ENCODE measurements at regions not wholly inside any gene's neighbourhood (a gene's known extent, or its start where the extent isn't known, plus 50 kb on each side); places are given as distances from the start of the nearest gene placed in this dataset.
"Not testable (repeated sequence)": the region's sequence is repeated elsewhere in the genome, so short reads cannot be mapped to it uniquely, and the experiment has no call there.

GRCh38 chr6:13874191-13874549, 50.6 kb upstream of the RNF182 start:
- Mint-ChIP-seq H3K4me3 (peak overlapping the region; percentile 72), H3K36me3 (ENCODE audit: low read depth) (no peaks in the 10 kb centered on the region), H3K27ac (no peak overlapping the region), H3K9me3 (peaks cover 5% of the 10 kb centered on the region), H3K27me3 (peaks cover 18% of the 10 kb centered on the region), H3K4me1 (ENCODE audit: low read depth) (peaks cover 16% of the 10 kb centered on the region)

DNA sequence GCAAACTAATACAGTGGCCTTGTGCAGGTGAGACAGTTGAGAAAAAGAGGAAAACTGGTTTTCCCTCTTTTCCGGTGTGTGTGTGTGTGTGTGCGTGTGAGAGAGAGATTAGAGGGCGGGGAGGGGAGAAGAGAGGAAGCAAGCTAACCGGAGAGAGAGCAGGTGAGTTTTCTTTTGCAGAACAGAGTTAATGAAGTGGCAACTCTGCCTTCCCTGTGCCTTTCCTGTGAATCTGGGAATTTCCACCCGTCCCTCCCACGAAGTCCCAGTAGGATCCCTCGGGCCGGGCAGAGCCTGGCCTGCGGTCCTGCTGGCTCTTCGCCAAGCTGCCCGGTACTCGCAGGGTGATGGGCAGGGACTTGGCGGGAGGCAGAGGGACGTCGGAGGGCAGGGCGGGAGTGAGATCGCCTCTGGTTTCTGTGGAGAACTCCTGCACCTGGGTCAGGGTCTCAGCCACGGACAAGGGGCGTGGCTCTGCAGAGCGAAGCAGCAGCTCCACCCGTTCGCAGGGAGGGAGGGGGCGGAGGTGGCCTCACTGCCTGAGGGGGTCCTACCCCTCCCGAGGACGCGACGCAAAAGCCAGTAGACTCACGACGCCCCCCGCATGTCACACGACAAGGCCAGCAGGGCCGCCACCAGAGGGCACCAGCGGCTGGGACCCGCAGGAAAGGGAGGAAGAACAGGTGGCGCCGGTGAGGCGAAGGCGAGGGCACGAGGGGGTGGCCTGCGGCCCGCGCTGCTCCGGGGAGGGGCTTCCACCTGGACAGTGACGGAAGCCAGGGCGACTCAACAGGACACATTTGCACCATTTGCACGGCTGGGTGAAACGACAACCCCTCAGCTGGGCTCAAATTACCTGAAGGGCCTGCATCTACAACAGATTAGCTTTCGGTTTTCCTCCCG, 51.2 kb upstream of the RNF182 start:
- Mint-ChIP-seq H3K4me3 (peak overlapping the region; percentile 72), H3K27me3 (peaks cover 19% of the 10 kb centered on the region), H3K27ac (peak overlapping the region; percentile 68), H3K36me3 (ENCODE audit: low read depth) (no peaks in the 10 kb centered on the region), H3K4me1 (ENCODE audit: low read depth) (peaks cover 16% of the 10 kb centered on the region), H3K9me3 (peaks cover 5% of the 10 kb centered on the region)

DNA sequence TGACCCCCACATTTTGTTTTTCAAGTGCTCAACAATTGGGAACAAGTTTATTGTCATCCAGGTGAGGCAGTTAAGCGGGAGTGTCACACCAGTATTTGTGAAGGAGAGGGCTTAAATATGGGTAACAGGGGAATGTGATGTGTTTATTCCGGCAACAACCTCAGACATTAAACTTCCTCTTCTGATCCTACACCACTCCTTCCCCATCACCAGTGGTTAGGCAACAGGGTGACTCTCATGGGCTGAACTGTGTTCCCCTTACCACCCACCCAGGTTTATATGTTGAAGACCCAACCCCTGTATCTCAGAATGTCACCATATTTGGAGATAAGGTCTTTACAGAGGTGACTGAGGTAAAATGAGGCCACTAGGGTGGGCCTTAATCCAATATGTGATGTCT, 52.1 kb upstream of the RNF182 start:
- Mint-ChIP-seq H3K27ac (no peak overlapping the region), H3K36me3 (ENCODE audit: low read depth) (no peaks in the 10 kb centered on the region), H3K4me1 (ENCODE audit: low read depth) (peaks cover 16% of the 10 kb centered on the region), H3K9me3 (no peaks in the 10 kb centered on the region), H3K27me3 (peaks cover 25% of the 10 kb centered on the region), H3K4me3 (peak overlapping the region; percentile 72)

DNA sequence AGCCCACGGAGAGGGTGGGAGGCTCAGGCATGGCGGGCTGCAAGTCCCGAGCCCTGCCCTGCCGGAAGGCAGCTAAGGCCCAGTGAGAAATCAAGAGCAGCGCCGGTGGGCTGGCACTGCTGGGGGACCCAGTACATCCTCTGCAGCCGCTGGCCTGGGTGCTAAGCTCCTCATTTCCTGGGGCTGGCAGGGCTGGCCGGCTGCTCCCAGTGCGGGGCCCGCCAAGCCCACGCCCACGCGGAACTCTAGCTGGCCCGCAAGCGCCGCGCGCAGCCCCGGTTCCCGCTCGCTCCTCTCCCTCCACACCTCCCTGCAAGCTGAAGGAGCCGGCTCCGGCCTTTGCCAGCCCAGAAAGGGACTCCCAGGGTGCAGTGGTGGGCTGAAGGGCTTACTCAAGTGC, 52.7 kb upstream of the RNF182 start:
- H3K4me3 Mint-ChIP-seq; H3K27ac Mint-ChIP-seq; H3K36me3 Mint-ChIP-seq (ENCODE audit: low read depth); H3K9me3 Mint-ChIP-seq: not testable (repeated sequence)
- peaks cover 28% of the 10 kb centered on the region for H3K27me3 Mint-ChIP-seq
- peaks cover 16% of the 10 kb centered on the region for H3K4me1 Mint-ChIP-seq (ENCODE audit: low read depth)

DNA sequence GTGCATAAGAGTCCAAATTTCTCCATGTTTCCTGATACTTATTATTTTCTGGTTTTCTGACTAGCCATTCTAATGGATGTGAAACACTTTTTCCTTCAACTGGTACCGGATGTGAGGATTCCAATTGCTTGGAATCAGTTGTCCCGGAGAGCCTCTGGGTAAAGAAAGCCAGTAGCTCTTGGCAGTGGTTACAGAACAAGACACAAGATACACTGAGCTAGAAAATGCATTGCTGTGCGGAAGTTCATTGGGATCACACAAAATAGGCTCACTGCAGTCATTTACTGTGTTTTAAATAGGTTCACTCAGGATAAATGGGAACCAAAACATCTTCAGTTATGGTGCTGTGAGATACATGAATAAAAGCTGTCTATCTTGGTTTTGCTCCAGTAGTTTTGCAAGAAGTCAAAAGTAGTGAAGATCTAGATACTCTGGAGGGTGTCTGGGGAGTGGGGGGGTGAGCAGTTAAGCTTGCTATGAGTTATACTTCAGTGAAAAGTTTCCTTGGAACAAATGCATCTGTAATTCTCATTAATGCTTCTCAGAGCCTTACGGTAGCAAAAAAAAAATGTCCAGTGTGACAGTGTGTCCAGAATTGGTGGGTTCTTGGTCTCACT, 54.4 kb upstream of the RNF182 start:
- H3K36me3 Mint-ChIP-seq (ENCODE audit: low read depth) = no peaks in the 10 kb centered on the region
- H3K27me3 Mint-ChIP-seq = peaks cover 32% of the 10 kb centered on the region
- no peak overlapping the region for H3K27ac Mint-ChIP-seq
- no peak overlapping the region for H3K4me3 Mint-ChIP-seq
- peaks cover 16% of the 10 kb centered on the region for H3K4me1 Mint-ChIP-seq (ENCODE audit: low read depth)
- no peaks in the 10 kb centered on the region for H3K9me3 Mint-ChIP-seq

- Mint-ChIP-seq H3K36me3 (ENCODE audit: low read depth) (no peaks in the 10 kb centered on the region), H3K9me3 (no peaks in the 10 kb centered on the region), H3K4me3 (no peak overlapping the region), H3K4me1 (ENCODE audit: low read depth) (peaks cover 4% of the 10 kb centered on the region), H3K27me3 (peaks cover 44% of the 10 kb centered on the region), H3K27ac (no peak overlapping the region)
These were observed 53.9 kb upstream of the MCUR1 start for GRCh38 chr6:13868236-13868635.

DNA sequence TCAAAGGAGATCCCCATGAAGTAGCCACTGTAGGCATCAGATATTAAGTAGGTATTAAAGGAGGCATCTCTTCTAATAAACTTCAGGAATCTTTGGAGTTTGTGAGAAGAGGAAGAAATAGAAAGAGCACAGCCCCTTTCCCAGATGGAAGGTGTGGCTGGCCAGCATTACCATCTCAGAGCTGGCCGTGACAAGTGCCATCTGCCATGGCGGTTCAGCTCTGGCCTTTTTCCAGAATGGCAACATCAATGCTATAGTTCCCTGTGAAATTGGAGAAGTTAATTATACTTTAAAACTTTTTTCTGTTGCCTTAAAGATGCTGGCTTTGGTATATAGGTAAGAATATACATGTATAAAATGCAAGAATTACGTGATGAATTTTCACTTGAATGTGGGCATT, 51.9 kb upstream of the MCUR1 start:
- H3K27me3 Mint-ChIP-seq = peaks cover 48% of the 10 kb centered on the region
- H3K27ac Mint-ChIP-seq = no peak overlapping the region
- H3K4me1 Mint-ChIP-seq (ENCODE audit: low read depth) = no peaks in the 10 kb centered on the region
- H3K36me3 Mint-ChIP-seq (ENCODE audit: low read depth) = no peaks in the 10 kb centered on the region
- no peak overlapping the region for H3K4me3 Mint-ChIP-seq
- H3K9me3 Mint-ChIP-seq = peaks cover 4% of the 10 kb centered on the region

- H3K4me3 Mint-ChIP-seq = no peak overlapping the region
- H3K27me3 Mint-ChIP-seq = peaks cover 52% of the 10 kb centered on the region
- H3K36me3 Mint-ChIP-seq (ENCODE audit: low read depth) = no peaks in the 10 kb centered on the region
- no peaks in the 10 kb centered on the region for H3K4me1 Mint-ChIP-seq (ENCODE audit: low read depth)
- H3K27ac Mint-ChIP-seq = no peak overlapping the region
- peaks cover 4% of the 10 kb centered on the region for H3K9me3 Mint-ChIP-seq
These were observed 50.8 kb upstream of the MCUR1 start for GRCh38 chr6:13865141-13865540.

DNA sequence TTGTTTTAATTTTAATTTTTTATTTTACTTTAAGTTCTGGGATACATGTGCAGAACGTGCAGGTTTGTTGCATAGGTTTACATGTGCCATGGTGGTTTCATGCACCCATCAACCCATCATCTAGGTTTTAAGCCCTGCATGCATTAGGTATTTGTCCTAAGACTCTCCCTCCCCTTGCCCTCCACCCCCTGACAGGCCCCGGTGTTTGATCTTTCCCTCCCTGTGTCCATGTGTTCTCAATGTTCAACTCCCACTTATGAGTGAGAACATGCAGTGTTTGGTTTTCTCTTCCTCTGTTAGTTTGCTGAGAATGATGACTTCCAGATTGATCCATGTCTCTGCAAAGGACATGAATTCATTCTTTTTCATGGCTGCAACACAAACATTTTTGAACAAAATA, 50.3 kb upstream of the MCUR1 start:
- H3K9me3 Mint-ChIP-seq; H3K36me3 Mint-ChIP-seq (ENCODE audit: low read depth); H3K4me1 Mint-ChIP-seq (ENCODE audit: low read depth); H3K27ac Mint-ChIP-seq; H3K4me3 Mint-ChIP-seq: not testable (repeated sequence)
- peaks cover 51% of the 10 kb centered on the region for H3K27me3 Mint-ChIP-seq

Measured in stimulated activated naive CD8-positive, alpha-beta T cell treated with anti-CD3 and anti-CD28 coated beads, Interleukin-15, Interleukin-2, amounts not matched to agents 100 ng/mL and 50 ng/mL, for 24 hours (primary cell).